Upper lobe of left lung (tissue), 6 donors: ENCODE measurements at regions not wholly inside any gene's neighbourhood (a gene's known extent, or its start where the extent isn't known, plus 50 kb on each side); places are given as distances from the start of the nearest gene placed in this dataset.

Experiments used
- ATAC-seq, 2 donors: fragments of 200-7000 bp; cut with Tn5 transposase; one replicate each; pipeline ENCODE4 v1.9.1; 2022; ENCODE audit warnings: mild to moderate bottlenecking in 2 of 2, moderate library complexity in 2 of 2; ENCODE audit not compliant: low FRiP score in 2 of 2
- DNase-seq, 2 donors: peaks; one replicate each; pipeline ENCODE4 v3.0.0-alpha.2; 2019 to 2020
- H3K27ac ChIP-seq, 4 donors: fragments of 200-600 bp; sonication (generic); one replicate each; pipeline ENCODE4 v1.5.1; 2016 to 2019
- H3K27me3 ChIP-seq, 4 donors: fragments of 200-600 bp; sonication (generic); one replicate each; pipeline ENCODE4 v1.5.1; 2017 to 2019
- H3K36me3 ChIP-seq, 4 donors: fragments of 200-600 bp; sonication (generic); one replicate each; pipeline ENCODE4 v1.5.1; 2016 to 2019
- H3K4me1 ChIP-seq, 4 donors: fragments of 200-600 bp; sonication (generic); one replicate each; pipeline ENCODE4 v1.5.1; 2018 to 2019
- H3K4me3 ChIP-seq, 4 donors: fragments of 200-600 bp; sonication (generic); one replicate each; pipeline ENCODE4 v1.5.1; 2017 to 2019; ENCODE audit warnings: mild to moderate bottlenecking in 2 of 4, moderate library complexity in 1 of 4
- H3K9me3 ChIP-seq, 4 donors: fragments of 200-600 bp; sonication (generic); one replicate each; pipeline ENCODE4 v1.5.1; 2018 to 2019
- EP300 ChIP-seq, 4 donors: sonication (generic); formaldehyde crosslinking; IDR thresholded peaks; one replicate each; pipeline ENCODE4 v1.5.1; 2017; ENCODE audit warnings: antibody characterized with exemption in 4 of 4, control low read depth in 2 of 4
- POLR2A ChIP-seq, 4 donors: fragments of 450-650 bp; IDR thresholded peaks; one replicate each; pipeline ENCODE4 v1.5.1; 2016 to 2017; ENCODE audit warnings: antibody characterized with exemption in 4 of 4, mild to moderate bottlenecking in 2 of 4
- POLR2AphosphoS5 ChIP-seq, 2 donors: sonication (generic); formaldehyde crosslinking; IDR thresholded peaks; one replicate each; pipeline ENCODE4 v1.5.1; 2017; ENCODE audit warnings: antibody characterized with exemption in 2 of 2
- WGBS, 2 donors: methylation state at CpG; one replicate each; pipeline ENCODE4 v1.1.5; 2017 to 2018; 5-methylcytosine and 5-hydroxymethylcytosine counted together
- TF ChIP-seq, protein P1 (sequence below), 6 experiments: fragments of 450-650 bp in 4 of 6; fragments of 200-600 bp in 2 of 6; sonication (generic) in 2 of 6; IDR thresholded peaks; one replicate each; pipeline ENCODE4 v1.5.1; 2016 to 2019; ENCODE audit warnings: antibody characterized with exemption in 6 of 6
- donor health status: DM: no; HTN: no; CAD: no; lungs with moderate emphysema.
- donor health status: DM: no; HTN: yes; CAD: no; lungs with severe emphysema.

DNA sequence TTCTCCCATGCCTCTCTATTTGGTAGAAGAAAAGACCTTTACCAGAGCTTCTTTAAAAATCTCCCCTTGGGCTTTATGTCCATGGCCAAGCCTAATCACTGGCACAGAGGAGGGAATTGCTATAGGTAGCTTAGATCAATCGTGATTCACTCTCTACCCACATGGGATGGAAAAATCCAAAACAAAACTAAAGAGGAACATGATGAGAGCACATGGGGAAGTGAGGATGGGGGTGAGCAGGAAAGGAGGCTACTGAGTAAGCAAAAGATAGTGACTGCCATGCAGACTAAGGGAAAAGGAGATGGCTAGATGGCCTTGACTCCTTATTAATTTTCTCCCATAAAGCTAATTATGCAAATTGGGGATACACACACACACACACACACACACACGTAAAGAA, 201.2 kb downstream of the HS3ST3A1 start:
- ATAC-seq (peak in 1 of 2 donors; percentile 39), DNase-seq (no peak)
- Histone ChIP-seq H3K9me3 (no peaks in the 10 kb centered on the region), H3K36me3 (no peaks in the 10 kb centered on the region), H3K4me3 (no peak overlapping the region), H3K27ac (no peak overlapping the region), H3K27me3 (no peaks in the 10 kb centered on the region), H3K4me1 (no peaks in the 10 kb centered on the region)
- WGBS, 2 donors: 83 to 84% methylated on average over 2 of the region's 2 CpGs
- no peak for TF ChIP-seq EP300 (IDR thresholded peaks at IDR 0.05)
- TF ChIP-seq POLR2AphosphoS5 (IDR thresholded peaks at IDR 0.05): no peak

DNA sequence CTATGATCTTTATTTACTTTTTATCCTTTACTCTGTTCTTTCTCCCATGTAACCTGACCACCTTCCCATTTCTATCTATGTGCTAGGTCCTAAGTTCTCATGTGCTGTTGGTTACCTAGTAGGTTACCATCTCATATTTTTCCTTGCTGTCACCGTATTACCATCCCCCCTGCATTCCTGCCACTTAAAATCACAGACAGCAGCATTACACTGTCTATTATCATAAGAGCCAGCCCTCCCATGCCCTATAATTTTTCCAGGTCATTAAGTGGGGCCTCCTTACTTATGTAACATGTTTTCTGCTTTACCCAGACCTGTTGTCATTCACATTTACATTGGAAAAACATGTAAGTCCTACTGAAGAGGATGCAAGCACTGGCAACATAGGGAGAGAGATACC, 202.9 kb downstream of the HS3ST3A1 start:
- Histone ChIP-seq H3K36me3 (no peaks in the 10 kb centered on the region), H3K9me3 (no peaks in the 10 kb centered on the region), H3K27me3 (no peaks in the 10 kb centered on the region), H3K27ac (no peak overlapping the region), H3K4me3 (no peak overlapping the region), H3K4me1 (no peaks in the 10 kb centered on the region)
- ATAC-seq (no peak), DNase-seq (no peak)
- no peak for TF ChIP-seq POLR2A (IDR thresholded peaks at IDR 0.05)
- no peak for TF ChIP-seq POLR2AphosphoS5 (IDR thresholded peaks at IDR 0.05)
- no peak for TF ChIP-seq EP300 (IDR thresholded peaks at IDR 0.05)
- TF ChIP-seq, protein P1, sequence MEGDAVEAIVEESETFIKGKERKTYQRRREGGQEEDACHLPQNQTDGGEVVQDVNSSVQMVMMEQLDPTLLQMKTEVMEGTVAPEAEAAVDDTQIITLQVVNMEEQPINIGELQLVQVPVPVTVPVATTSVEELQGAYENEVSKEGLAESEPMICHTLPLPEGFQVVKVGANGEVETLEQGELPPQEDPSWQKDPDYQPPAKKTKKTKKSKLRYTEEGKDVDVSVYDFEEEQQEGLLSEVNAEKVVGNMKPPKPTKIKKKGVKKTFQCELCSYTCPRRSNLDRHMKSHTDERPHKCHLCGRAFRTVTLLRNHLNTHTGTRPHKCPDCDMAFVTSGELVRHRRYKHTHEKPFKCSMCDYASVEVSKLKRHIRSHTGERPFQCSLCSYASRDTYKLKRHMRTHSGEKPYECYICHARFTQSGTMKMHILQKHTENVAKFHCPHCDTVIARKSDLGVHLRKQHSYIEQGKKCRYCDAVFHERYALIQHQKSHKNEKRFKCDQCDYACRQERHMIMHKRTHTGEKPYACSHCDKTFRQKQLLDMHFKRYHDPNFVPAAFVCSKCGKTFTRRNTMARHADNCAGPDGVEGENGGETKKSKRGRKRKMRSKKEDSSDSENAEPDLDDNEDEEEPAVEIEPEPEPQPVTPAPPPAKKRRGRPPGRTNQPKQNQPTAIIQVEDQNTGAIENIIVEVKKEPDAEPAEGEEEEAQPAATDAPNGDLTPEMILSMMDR (IDR thresholded peaks at IDR 0.05): no peak
- WGBS, 2 donors: 91 to 94% methylated on average over 1 of the region's 1 CpG

DNA sequence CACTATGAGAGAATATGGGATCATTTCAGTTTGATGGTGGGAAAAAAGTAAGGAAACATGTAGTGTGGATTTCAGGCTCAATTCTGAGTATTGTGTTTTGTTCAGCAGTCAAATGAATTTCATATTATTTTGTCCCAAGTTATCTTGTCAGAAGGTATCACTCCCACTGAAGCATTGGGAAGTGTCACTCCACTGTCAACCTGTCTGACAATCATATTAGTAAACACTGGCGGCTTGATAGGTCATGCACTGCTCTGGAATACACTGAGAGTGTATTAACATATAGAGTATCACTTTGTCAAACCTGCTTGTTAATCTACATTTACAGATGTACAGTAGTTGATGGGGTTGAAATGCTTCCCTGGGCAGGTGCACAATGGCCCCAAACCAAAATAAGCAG, 203.6 kb downstream of the HS3ST3A1 start:
- Histone ChIP-seq H3K36me3 (no peaks in the 10 kb centered on the region), H3K9me3 (no peaks in the 10 kb centered on the region), H3K4me3 (no peak overlapping the region), H3K27ac (no peak overlapping the region), H3K27me3 (no peaks in the 10 kb centered on the region), H3K4me1 (no peaks in the 10 kb centered on the region)
- TF ChIP-seq, protein P1 (IDR thresholded peaks at IDR 0.05): no peak
- no peak for TF ChIP-seq EP300 (IDR thresholded peaks at IDR 0.05)
- WGBS, 2 donors: 90 to 100% methylated on average over 1 of the region's 1 CpG
- ATAC-seq: no peak
- no peak for DNase-seq

DNA sequence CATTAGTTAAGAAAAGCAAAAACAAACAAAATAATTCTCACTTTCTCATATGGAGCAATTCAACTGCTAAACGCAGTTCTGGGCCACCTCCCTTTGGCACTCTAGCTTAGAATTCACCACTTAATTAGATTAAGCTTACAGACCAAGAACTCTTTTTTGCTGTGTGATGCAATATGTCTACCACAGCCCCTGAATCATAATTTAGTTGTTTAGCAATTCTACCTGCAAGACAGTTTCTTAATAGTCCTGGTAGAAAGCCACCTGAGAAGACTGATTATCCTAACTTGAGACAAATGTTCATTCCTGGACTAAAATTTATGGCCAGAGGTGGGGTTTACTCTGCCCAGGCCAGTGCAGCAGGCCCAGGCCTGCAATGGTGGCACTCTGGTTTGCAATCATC, 205.9 kb downstream of the HS3ST3A1 start:
- H3K9me3 ChIP-seq: no peaks in the 10 kb centered on the region
- DNase-seq (peak in 1 of 2 donors; percentile 32), ATAC-seq (peak in 1 of 2 donors; percentile 46)
- peak overlapping the region in 2 of 4 donors; percentile 33 to 40 for H3K27ac ChIP-seq
- 51 to 76% methylated on average over 1 of the region's 1 CpG for WGBS, 2 donors
- H3K4me1 ChIP-seq: no peaks in the 10 kb centered on the region
- TF ChIP-seq, protein P1 (IDR thresholded peaks at IDR 0.05): no peak
- TF ChIP-seq POLR2AphosphoS5 (IDR thresholded peaks at IDR 0.05): no peak
- no peak for TF ChIP-seq EP300 (IDR thresholded peaks at IDR 0.05)
- TF ChIP-seq POLR2A (IDR thresholded peaks at IDR 0.05): no peak
- H3K36me3 ChIP-seq: no peaks in the 10 kb centered on the region
- H3K4me3 ChIP-seq: no peak overlapping the region
- H3K27me3 ChIP-seq: no peaks in the 10 kb centered on the region

DNA sequence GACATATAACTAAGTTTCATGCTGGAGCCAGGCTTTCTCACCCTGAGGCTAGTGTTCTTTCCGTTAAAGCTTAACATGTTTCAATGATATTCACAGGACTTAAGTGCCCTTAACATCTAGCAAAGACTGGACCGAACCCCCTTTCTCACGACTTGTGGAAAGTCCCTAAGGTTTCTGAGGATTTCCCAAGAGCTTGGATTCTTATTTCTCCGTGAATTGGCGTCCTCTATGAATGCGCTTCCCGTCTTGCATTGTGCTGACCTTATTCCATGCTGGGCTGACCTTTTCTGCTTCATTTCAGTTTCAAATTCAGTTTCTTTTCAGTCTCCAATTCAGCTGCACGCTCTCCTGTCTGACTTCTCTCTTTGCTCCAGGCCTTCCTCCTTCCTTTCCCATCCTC, 206.4 kb downstream of the HS3ST3A1 start:
- H3K27me3 ChIP-seq: no peaks in the 10 kb centered on the region
- WGBS, 2 donors: 59 to 62% methylated on average over 8 of the region's 8 CpGs
- H3K4me3 ChIP-seq: no peak overlapping the region
- ATAC-seq (peak in 1 of 2 donors; percentile 24), DNase-seq (peak in 1 of 2 donors; percentile 29)
- H3K4me1 ChIP-seq: no peaks in the 10 kb centered on the region
- H3K27ac ChIP-seq: peak overlapping the region in 2 of 4 donors; percentile 33 to 40
- TF ChIP-seq EP300 (IDR thresholded peaks at IDR 0.05): no peak
- TF ChIP-seq, protein P1 (IDR thresholded peaks at IDR 0.05): no peak
- TF ChIP-seq POLR2AphosphoS5 (IDR thresholded peaks at IDR 0.05): no peak
- TF ChIP-seq POLR2A (IDR thresholded peaks at IDR 0.05): no peak
- H3K9me3 ChIP-seq: no peaks in the 10 kb centered on the region
- no peaks in the 10 kb centered on the region for H3K36me3 ChIP-seq
